GM21528 (cell line): ENCODE measurements at regions not wholly inside any gene's neighbourhood (a gene's known extent, or its start where the extent isn't known, plus 50 kb on each side); places are given as distances from the start of the nearest gene placed in this dataset.
A peak's percentile ranks its signal among the peaks of the same experiment; 100 is the strongest.

Experiments used
- ATAC-seq: cut with Tn5 transposase; IDR thresholded peaks from one replicate; pipeline ENCODE4 v1.9.1; 2021; ENCODE audit warnings: mild to moderate bottlenecking, moderate library complexity; ENCODE audit not compliant: unreplicated experiment, low FRiP score

- no peak for ATAC-seq
These were observed 350.1 kb downstream of the GRXCR1 start for GRCh38 chr4:43242606-43243005.

GRCh38 chr4:43243433-43244116 is 351.1 kb downstream of the GRXCR1 start:
- no peak for ATAC-seq

DNA sequence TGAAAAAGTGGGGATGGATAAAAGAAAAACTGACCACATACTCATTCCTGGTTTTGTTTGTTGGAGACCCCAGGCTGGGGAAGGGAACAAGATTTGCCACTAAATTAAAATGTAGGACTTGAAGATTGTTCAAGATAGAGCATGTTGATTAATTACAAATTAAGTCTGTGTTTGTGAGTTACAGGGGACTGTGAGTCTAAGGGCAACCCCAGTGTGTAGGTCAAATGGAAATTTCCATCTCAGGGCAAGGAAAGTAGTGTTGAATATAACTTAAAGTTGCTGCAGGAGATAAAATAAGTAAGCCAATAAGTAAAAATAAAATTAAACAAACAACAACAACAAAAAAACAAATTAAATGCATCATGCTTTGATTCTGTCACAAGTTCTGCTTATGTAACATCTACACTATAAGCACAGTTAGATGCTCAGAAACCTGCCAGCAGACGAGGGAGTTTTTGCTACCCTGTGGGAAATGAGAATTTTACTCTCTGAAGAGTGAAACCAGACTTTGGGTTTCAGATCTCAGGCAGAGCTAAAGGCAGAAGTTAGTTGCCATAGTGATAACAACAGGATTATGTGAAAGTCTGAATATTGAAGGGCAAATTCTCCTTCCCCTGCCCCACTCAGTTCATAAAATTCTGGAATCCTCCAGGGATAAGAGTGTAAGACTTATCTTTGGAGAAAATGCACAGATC is 352.3 kb downstream of the GRXCR1 start:
- peak; percentile 94 for ATAC-seq

DNA sequence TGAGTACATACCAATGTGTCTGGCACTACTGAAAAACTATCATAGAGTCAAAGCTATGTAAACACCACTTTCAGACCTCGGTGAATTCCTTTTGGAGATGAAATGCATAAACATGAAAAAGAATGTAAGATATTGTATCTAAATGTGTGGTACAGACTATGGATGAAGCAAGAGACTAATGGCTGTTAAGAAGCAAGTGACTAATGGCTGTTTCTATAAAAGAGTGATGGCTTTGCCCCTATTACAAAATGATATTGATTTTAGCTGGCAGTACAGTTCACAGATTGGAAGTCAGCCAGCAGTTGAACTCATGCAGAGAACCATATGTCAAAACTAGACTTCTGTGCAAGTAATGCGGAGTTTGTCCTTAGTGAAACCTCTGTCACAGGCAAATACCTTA is 359.3 kb downstream of the GRXCR1 start:
- ATAC-seq = no peak

DNA sequence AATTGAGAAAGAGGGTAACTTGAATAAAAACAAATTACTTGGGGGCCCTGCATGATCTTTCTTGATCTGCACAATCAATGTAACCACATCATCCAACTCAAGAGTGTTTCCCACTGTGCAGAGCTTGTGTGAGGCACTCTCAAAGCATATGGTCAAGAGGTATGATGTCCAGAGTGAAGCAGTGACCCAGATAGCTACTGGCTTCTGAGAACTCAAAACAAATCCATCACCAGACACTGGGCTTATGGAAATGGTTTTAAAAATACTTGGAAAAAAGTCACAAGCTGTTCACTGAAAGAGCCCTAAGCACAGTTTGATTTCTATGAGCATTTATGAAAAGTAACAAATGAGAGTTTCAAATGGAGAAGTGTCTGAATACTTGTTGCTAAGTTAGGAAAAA is 361.0 kb downstream of the GRXCR1 start:
- no peak for ATAC-seq

- ATAC-seq = no peak
These were observed 372.2 kb downstream of the GRXCR1 start for GRCh38 chr4:43264730-43265129.

GRCh38 chr4:43271946-43272345 is 379.4 kb downstream of the GRXCR1 start:
- no peak for ATAC-seq

DNA sequence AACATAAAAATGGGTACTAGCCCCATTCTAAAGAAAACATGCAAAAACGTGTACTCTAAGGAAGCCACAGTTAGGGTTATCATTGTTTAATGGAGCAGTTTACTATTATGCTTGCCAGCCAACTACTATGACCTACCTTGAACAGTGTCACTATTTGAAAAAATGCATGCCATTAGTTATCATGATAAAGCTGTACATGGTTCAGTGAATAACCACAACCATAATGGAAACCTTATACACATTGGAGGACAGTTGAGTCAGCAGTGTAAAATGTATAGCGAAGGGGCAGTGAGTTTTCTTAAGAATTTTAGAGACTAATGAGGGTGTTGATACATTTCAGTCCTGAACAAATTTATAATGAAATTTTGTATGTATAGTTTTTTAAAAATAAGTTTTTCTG is 381.9 kb downstream of the GRXCR1 start:
- no peak for ATAC-seq

DNA sequence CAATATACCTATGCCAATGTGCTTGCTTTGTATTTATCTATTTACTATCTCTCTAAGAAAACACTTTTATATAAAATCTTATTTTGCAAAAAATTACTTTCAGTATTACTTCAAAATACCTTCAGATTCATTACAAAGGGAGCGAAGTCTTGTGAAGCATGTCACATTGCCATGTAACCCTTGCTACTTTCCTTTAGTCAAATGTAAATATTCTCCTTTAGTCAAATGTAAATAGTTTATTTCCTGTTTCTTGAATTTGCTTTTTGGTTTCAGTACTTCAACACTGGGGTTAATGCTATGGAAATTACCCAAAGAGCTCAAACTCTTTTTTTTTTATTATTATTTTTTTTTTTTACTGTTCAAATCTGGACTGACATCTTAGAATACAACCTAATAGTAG is 383.3 kb downstream of the GRXCR1 start:
- ATAC-seq = no peak

GRCh38 chr4:43276321-43276720 is 383.8 kb downstream of the GRXCR1 start:
- no peak for ATAC-seq

DNA sequence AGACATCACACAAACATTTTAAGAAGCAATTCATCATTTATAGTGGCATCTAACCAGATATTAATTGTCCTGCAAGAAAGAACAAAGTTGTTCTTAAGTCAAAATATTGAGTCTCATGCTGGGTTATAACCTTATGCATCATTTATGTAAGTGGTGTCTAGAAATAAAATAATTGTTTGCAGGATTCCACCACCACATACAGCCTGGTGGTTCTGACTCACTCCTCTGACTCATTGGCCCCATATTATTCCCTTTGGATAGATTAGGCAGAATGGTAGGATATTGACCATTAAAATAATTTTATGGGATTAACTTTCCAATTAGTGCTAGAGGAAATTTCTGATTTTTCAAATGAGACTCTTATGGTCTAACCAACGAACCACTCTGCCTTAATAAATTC is 384.5 kb downstream of the GRXCR1 start:
- no peak for ATAC-seq

DNA sequence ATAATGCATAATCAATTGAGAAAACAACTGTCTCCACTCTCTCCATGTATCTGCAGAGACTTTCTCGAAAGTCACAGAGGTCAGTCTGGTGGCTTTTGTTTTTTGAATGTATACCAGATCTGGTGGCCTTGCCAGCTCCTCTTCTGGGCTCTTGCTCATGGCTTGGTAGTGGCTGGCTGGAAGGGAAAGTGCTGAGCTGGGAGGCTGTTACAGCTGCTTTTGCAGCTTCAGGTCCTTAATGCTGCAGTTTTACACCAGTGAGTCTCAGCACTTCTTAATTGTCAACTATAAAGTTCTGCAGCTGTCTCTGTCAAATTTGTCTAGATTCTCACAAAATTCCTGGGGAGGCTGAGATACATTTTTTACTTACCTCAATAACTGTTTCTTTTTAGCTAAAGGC is 390.0 kb downstream of the GRXCR1 start:
- ATAC-seq = no peak

- no peak for ATAC-seq
These were observed 393.6 kb downstream of the GRXCR1 start for GRCh38 chr4:43286137-43286536.

DNA sequence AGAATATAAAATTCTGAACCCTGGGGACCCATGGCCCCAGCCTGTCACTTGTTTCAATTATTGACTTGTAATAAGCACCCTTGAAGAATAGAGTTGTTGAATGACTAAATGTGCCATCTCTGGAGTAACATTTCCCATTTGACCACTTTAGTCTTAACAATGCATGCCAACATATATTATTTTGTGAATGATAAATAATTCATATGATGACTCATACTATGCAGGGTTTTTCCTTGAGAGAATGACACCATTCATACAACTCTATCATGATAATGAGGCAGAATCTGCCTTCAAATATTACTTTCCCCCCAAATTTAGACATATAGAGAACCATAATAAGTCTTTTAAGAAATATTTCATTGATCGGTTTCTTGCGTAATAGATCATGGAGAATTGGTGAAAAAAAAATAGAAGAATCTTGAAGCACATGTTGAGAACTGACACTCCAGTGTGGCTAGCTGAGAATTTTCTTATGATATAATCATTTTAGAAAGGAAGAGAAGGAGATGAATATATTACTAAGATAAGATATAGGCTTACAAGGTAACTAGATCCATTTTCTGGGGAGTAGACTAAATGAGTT is 404.5 kb downstream of the GRXCR1 start:
- no peak for ATAC-seq

DNA sequence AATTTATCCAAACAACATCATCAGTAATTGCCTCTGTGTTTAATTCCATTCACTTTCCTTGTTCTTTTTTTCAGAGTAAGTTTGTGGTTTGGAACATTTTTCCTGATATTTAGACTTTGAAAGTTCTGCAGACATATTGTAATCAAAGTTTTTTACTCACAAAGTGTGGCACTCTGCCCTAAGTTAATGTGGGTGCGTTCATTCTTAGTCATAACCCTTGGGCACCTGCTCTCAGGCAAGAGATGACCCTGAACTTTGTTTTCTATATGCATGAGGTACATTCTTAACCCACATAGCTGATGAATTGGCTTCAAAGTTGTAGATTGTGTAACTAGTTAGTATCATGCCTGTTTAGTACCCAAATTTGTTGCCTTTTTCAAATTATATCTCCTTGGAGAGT is 424.3 kb downstream of the GRXCR1 start:
- no peak for ATAC-seq

GRCh38 chr4:43325220-43325967 is 432.9 kb downstream of the GRXCR1 start:
- ATAC-seq = no peak

- ATAC-seq = no peak
These were observed 437.8 kb downstream of the GRXCR1 start for GRCh38 chr4:43330288-43330687.

GRCh38 chr4:43331226-43332051 is 438.9 kb downstream of the GRXCR1 start:
- ATAC-seq = no peak

GRCh38 chr4:43332052-43332425 is 439.5 kb downstream of the GRXCR1 start:
- ATAC-seq = no peak

GRCh38 chr4:43337707-43338106 is 445.2 kb downstream of the GRXCR1 start:
- ATAC-seq = no peak
